ENCODE measurements at regions not wholly inside any gene's neighbourhood (a gene's known extent, or its start where the extent isn't known, plus 50 kb on each side); places are given as distances from the start of the nearest gene placed in this dataset.

GRCh38 chr1:98101364-98101763 is 180.5 kb upstream of the DPYD start:
- no peaks in the 10 kb centered on the region for H3K9me2 ChIP-seq
- no peak overlapping the region; a peak in 1 of 4 replicates for H3K27ac ChIP-seq (ENCODE audit: low read depth in 2 of 2, low read length in 1 of 2)
- ChIA-PET CTCF (interaction anchor here (0.9 to 1.3 kb wide), 3 partner anchors 50 to 367 kb away, joined by 3 to 4 read pairs (median 3); no protein-coding TSS in a partner anchor), POLR2A (no interaction called here)
- no peak overlapping the region for H2AFZ ChIP-seq (ENCODE audit: low read depth)
- DNase-seq: no peak
- peaks cover 7% of the 10 kb centered on the region for H3F3A ChIP-seq (replicated peaks; ENCODE audit: insufficient read depth)
- H3K9ac ChIP-seq: no peak overlapping the region
- WGBS (ENCODE audit: low lambda C conversion rate): 93% methylated on average over 2 of the region's 2 CpGs
- H3K36me3 ChIP-seq (replicated peaks in 1 of 2; ENCODE audit: control insufficient read depth in 1 of 2, insufficient read depth in 2 of 2, low read length in 1 of 2): peaks cover 0 to 4% of the 10 kb centered on the region in 2 experiments
- TF ChIP-seq FOXM1 (IDR thresholded peaks at IDR 0.05; ENCODE audit: low read depth) (no peak), MEF2A (IDR thresholded peaks at IDR 0.05; ENCODE audit: borderline replicate concordance, low read depth) (no peak), SIN3A (IDR thresholded peaks at IDR 0.05; ENCODE audit: borderline replicate concordance, low read depth, low read length) (no peak), YY1 (IDR thresholded peaks at IDR 0.05; ENCODE audit: low read depth) (no peak), ELF1 (IDR thresholded peaks at IDR 0.05) (no peak), CTCF (IDR thresholded peaks at IDR 0.05) (no peak), TEAD4 (IDR thresholded peaks at IDR 0.05; ENCODE audit: borderline replicate concordance, insufficient read depth) (no peak), POLR2AphosphoS5 (IDR thresholded peaks at IDR 0.05; ENCODE audit: low read depth, low read length) (no peak), FOSL2 (IDR thresholded peaks at IDR 0.05; ENCODE audit: borderline replicate concordance, low read depth) (no peak), NRF1 (IDR thresholded peaks at IDR 0.05; ENCODE audit: low read depth, low read length) (no peak), RXRA (IDR thresholded peaks at IDR 0.05; ENCODE audit: borderline replicate concordance, low read depth) (no peak), JUND (IDR thresholded peaks at IDR 0.05) (no peak), RFX5 (IDR thresholded peaks at IDR 0.05; ENCODE audit: low read length) (no peak), SMC3 (IDR thresholded peaks at IDR 0.05; ENCODE audit: low read depth, low read length) (no peak), MXI1 (IDR thresholded peaks at IDR 0.05; ENCODE audit: low read depth, low read length) (no peak), EZH2phosphoT487 (IDR thresholded peaks at IDR 0.05; ENCODE audit: borderline replicate concordance, low read depth) (no peak)
- TF ChIP-seq, protein P1, sequence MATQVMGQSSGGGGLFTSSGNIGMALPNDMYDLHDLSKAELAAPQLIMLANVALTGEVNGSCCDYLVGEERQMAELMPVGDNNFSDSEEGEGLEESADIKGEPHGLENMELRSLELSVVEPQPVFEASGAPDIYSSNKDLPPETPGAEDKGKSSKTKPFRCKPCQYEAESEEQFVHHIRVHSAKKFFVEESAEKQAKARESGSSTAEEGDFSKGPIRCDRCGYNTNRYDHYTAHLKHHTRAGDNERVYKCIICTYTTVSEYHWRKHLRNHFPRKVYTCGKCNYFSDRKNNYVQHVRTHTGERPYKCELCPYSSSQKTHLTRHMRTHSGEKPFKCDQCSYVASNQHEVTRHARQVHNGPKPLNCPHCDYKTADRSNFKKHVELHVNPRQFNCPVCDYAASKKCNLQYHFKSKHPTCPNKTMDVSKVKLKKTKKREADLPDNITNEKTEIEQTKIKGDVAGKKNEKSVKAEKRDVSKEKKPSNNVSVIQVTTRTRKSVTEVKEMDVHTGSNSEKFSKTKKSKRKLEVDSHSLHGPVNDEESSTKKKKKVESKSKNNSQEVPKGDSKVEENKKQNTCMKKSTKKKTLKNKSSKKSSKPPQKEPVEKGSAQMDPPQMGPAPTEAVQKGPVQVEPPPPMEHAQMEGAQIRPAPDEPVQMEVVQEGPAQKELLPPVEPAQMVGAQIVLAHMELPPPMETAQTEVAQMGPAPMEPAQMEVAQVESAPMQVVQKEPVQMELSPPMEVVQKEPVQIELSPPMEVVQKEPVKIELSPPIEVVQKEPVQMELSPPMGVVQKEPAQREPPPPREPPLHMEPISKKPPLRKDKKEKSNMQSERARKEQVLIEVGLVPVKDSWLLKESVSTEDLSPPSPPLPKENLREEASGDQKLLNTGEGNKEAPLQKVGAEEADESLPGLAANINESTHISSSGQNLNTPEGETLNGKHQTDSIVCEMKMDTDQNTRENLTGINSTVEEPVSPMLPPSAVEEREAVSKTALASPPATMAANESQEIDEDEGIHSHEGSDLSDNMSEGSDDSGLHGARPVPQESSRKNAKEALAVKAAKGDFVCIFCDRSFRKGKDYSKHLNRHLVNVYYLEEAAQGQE (IDR thresholded peaks at IDR 0.05; ENCODE audit: low read depth, low read length): no peak
- TF ChIP-seq, protein P2, sequence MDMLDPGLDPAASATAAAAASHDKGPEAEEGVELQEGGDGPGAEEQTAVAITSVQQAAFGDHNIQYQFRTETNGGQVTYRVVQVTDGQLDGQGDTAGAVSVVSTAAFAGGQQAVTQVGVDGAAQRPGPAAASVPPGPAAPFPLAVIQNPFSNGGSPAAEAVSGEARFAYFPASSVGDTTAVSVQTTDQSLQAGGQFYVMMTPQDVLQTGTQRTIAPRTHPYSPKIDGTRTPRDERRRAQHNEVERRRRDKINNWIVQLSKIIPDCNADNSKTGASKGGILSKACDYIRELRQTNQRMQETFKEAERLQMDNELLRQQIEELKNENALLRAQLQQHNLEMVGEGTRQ (IDR thresholded peaks at IDR 0.05; ENCODE audit: borderline replicate concordance, low read depth, low read length): no peak
- H3K4me1 ChIP-seq (ENCODE audit: control insufficient read depth in 1 of 2, insufficient read depth in 2 of 2, low read depth in 1 of 2, low read length in 1 of 2): peaks cover 21 to 29% of the 10 kb centered on the region in 2 experiments; a peak in 3 of 4 replicates
- no peaks in the 10 kb centered on the region for H4K20me1 ChIP-seq (ENCODE audit: insufficient read depth)
- no peak overlapping the region for H3K4me2 ChIP-seq
- no peaks in the 10 kb centered on the region for H3K79me2 ChIP-seq (ENCODE audit: insufficient read depth)
- no peak overlapping the region for H3K4me3 ChIP-seq (ENCODE audit: low read depth in 2 of 2, low read length in 1 of 2)
- peaks cover 4% of the 10 kb centered on the region; the same call in 1 of the 2 replicates for H3K9me3 ChIP-seq
- no peaks in the 10 kb centered on the region for H3K27me3 ChIP-seq (ENCODE audit: insufficient read depth)
